HEK293T (cell line): ENCODE measurements at regions not wholly inside any gene's neighbourhood (a gene's known extent, or its start where the extent isn't known, plus 50 kb on each side); places are given as distances from the start of the nearest gene placed in this dataset.
"Not testable (repeated sequence)": the region's sequence is repeated elsewhere in the genome, so short reads cannot be mapped to it uniquely, and the experiment has no call there.

Experiments used
- CTCF ChIA-PET: fragments of 350-600 bp; formaldehyde crosslinking; extraction: SDS; loops from one replicate; lab custom pipeline; 2021; ENCODE audit warnings: antibody characterized with exemption, inconsistent platforms; lab: Yijun Ruan, JAX
- POLR2A ChIA-PET: fragments of 350-600 bp; formaldehyde crosslinking; extraction: SDS; loops from one replicate; lab custom pipeline; 2020; ENCODE audit warnings: antibody characterized with exemption, inconsistent platforms; lab: Yijun Ruan, JAX
- DNase-seq: peaks from one replicate; pipeline ENCODE4 v3.0.0; 2012; ENCODE audit warnings: mixed read lengths; ENCODE audit errors: extremely low spot score
- ARNT ChIP-seq: fragments of 450-650 bp; IDR thresholded peaks from 2 replicates; pipeline ENCODE4 v1.6.1; 2017; ENCODE audit warnings: mild to moderate bottlenecking
- BHLHE40 ChIP-seq: fragments of 450-650 bp; IDR thresholded peaks from 2 replicates; pipeline ENCODE4 v1.6.1; 2016; ENCODE audit warnings: mild to moderate bottlenecking, moderate library complexity, borderline replicate concordance
- CTBP1 ChIP-seq: fragments of 450-650 bp; IDR thresholded peaks from 2 replicates; pipeline ENCODE4 v1.6.1; 2016; ENCODE audit warnings: borderline replicate concordance
- ELF4 ChIP-seq: fragments of 450-650 bp; IDR thresholded peaks from 2 replicates; pipeline ENCODE4 v1.6.1; 2017; ENCODE audit warnings: antibody characterized with exemption
- FOXA1 ChIP-seq: fragments of 450-650 bp; IDR thresholded peaks from 2 replicates; pipeline ENCODE4 v1.6.1; 2016; ENCODE audit warnings: mild to moderate bottlenecking
- FOXK2 ChIP-seq: fragments of 450-650 bp; IDR thresholded peaks from 2 replicates; pipeline ENCODE4 v1.6.1; 2016; ENCODE audit warnings: mild to moderate bottlenecking
- FOXM1 ChIP-seq: fragments of 450-650 bp; IDR thresholded peaks from 2 replicates; pipeline ENCODE4 v1.6.1; 2017; ENCODE audit warnings: mild to moderate bottlenecking, borderline replicate concordance
- HDGF ChIP-seq: fragments of 450-650 bp; IDR thresholded peaks from 2 replicates; pipeline ENCODE4 v1.6.1; 2017; ENCODE audit warnings: antibody characterized with exemption, borderline replicate concordance
- L3MBTL2 ChIP-seq: fragments of 450-650 bp; conservative IDR thresholded peaks from 2 replicates; pipeline ENCODE4 v1.6.1; 2016; ENCODE audit warnings: mild to moderate bottlenecking
- LEF1 ChIP-seq: fragments of 450-650 bp; IDR thresholded peaks from 2 replicates; pipeline ENCODE4 v1.6.1; 2017; ENCODE audit warnings: mild to moderate bottlenecking, borderline replicate concordance
- NFRKB ChIP-seq: fragments of 450-650 bp; IDR thresholded peaks from 2 replicates; pipeline ENCODE4 v1.6.1; 2016; ENCODE audit warnings: mild to moderate bottlenecking, moderate library complexity
- SP1 ChIP-seq: fragments of 450-650 bp; IDR thresholded peaks from 2 replicates; pipeline ENCODE4 v1.6.1; 2017
- SUZ12 ChIP-seq: fragments of 450-650 bp; IDR thresholded peaks from 2 replicates; pipeline ENCODE4 v1.6.1; 2016; ENCODE audit warnings: mild to moderate bottlenecking
- TARDBP ChIP-seq: fragments of 450-650 bp; IDR thresholded peaks from 2 replicates; pipeline ENCODE4 v1.6.1; 2016
- ZNF384 ChIP-seq: fragments of 450-650 bp; IDR thresholded peaks from 2 replicates; pipeline ENCODE4 v1.6.1; 2016
- TF ChIP-seq, protein P1 (sequence below): fragments of 450-650 bp; IDR thresholded peaks from 2 replicates; pipeline ENCODE4 v1.6.1; 2016

DNA sequence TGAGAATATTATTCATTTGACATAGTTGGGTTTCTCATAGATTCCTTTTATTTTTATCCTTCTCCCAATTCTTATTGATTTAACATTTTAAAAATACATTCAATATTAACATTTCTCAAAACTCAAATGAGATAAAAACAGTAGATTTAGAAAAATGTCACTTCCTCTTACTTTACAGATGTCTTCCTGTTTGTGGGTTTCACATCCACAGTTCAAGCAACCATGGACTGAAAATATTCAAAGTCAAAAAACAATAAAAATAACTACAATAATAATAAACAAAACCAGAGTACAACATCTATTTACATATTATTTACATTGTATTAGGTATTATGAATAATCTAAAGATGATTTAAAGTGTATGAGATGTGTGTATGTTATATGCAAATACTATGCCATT lies 111.3 kb upstream of the SLC16A7 start:
- TF ChIP-seq CTBP1 (no peak), FOXM1 (no peak), L3MBTL2 (no peak), TARDBP (no peak), LEF1 (no peak), HDGF (no peak), ARNT (no peak), ZNF384 (no peak)
- TF ChIP-seq, protein P1, sequence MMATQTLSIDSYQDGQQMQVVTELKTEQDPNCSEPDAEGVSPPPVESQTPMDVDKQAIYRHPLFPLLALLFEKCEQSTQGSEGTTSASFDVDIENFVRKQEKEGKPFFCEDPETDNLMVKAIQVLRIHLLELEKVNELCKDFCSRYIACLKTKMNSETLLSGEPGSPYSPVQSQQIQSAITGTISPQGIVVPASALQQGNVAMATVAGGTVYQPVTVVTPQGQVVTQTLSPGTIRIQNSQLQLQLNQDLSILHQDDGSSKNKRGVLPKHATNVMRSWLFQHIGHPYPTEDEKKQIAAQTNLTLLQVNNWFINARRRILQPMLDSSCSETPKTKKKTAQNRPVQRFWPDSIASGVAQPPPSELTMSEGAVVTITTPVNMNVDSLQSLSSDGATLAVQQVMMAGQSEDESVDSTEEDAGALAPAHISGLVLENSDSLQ, result no peak
- ChIA-PET CTCF (no interaction called here), POLR2A (no interaction called here)
- DNase-seq, result no peak

DNA sequence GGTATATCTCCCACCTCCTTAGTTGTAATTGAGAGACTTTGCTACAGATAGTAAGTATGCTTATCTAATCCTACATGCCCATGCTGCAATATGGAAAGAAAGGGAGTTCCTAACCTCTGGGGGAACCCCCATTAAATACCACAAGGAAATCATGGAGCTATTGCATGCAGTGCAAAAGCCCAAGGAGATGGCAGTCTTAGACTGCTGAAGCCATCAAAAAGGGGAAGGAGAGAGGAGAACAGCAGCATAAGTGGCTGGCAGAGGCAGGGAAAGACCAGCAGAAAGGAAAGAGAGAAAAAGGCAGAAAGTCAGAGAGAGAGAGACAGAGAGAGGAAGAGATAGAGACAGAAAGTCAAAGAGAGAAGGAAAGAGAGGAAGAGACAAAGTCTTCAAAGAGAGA lies 121.6 kb upstream of the SLC16A7 start:
- CTCF ChIA-PET, POLR2A ChIA-PET, DNase-seq: not testable (repeated sequence)

- DNase-seq, result no peak
- TF ChIP-seq LEF1, result no peak
- no peak for TF ChIP-seq NFRKB
- TF ChIP-seq CTBP1, result no peak
- TF ChIP-seq SUZ12, result no peak
- TF ChIP-seq, protein P1, result no peak
- CTCF ChIA-PET, result no interaction called here
- POLR2A ChIA-PET, result no interaction called here
These were observed 123.6 kb upstream of the SLC16A7 start for GRCh38 chr12:59472273-59472672.

DNA sequence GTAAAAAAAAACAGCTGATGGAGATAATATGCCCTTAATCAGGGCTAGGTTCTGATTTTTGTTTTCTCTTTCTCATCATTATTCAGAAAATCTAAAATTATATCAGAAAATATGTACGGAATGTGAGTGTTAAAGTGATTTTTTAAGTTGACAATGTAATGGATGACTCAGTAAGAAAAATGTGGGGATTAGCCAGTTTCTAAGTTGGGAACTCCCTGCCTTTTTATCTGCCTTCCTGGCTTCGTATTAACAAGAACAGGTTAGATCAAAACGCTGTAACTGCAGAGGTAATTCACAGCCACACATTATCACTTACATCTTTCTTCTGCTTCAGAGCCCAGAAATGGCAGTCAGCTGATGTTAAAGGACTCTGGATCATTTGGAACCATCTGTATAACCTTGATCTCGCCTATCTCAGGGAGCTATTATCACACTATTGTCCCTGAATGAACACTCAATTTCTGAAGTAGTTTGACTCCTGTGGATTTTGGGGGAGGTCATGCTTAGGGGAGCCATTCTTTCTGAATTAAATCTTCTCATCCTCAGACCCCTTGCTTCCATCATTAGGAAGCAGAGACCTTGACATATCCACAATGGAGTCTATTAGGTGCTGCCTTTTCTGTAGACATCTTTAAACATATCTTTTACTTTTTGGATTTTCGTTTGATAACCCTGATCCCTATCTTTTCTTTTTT lies 135.7 kb upstream of the SLC16A7 start:
- DNase-seq, result no peak
- CTCF ChIA-PET, result no interaction called here
- no peak for TF ChIP-seq ARNT
- TF ChIP-seq FOXK2, result no peak
- no peak for TF ChIP-seq SP1
- no peak for TF ChIP-seq FOXM1
- TF ChIP-seq TARDBP, result no peak
- no peak for TF ChIP-seq BHLHE40
- TF ChIP-seq FOXA1, result no peak
- no peak for TF ChIP-seq ELF4
- no peak for TF ChIP-seq HDGF
- no peak for TF ChIP-seq ZNF384
- TF ChIP-seq LEF1, result no peak
- TF ChIP-seq L3MBTL2, result no peak
- POLR2A ChIA-PET, result no interaction called here

- TF ChIP-seq NFRKB (no peak), L3MBTL2 (no peak), ZNF384 (no peak), FOXM1 (no peak), FOXK2 (no peak), ELF4 (no peak), FOXA1 (no peak), ARNT (no peak), TARDBP (no peak), SP1 (no peak), CTBP1 (no peak), BHLHE40 (no peak)
- TF ChIP-seq, protein P1, result no peak
- ChIA-PET POLR2A (no interaction called here), CTCF (no interaction called here)
- no peak for DNase-seq
These were observed 142.4 kb upstream of the SLC16A7 start for GRCh38 chr12:59453475-59453874.

GRCh38 chr12:59452746-59453145 lies 143.1 kb upstream of the SLC16A7 start:
- TF ChIP-seq FOXK2 (no peak), ZNF384 (no peak), BHLHE40 (no peak)
- CTCF ChIA-PET, result no interaction called here

DNA sequence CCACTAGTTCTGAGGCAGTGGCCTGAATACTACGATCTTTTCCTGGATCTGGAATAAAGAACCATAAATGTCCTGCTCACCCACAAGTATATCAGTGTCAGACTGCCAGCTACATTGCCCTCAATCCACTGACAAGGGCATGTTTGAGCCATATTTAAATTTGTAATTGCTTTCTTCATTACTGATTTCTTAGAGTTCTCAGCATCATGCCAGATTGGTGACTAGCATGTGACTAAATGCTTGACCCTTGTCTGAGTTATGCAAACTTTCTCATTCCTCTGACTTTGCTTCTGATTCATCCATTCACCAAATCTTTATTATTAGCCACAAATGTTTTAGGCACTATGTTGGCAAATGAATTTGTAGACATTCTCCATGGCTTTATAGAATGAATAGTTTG lies 143.6 kb upstream of the SLC16A7 start:
- POLR2A ChIA-PET, result no interaction called here
- TF ChIP-seq ARNT, result no peak
- TF ChIP-seq TARDBP, result no peak
- TF ChIP-seq LEF1, result no peak
- TF ChIP-seq BHLHE40, result no peak
- no peak for TF ChIP-seq ELF4
- no peak for TF ChIP-seq FOXK2
- TF ChIP-seq, protein P1, result no peak
- TF ChIP-seq CTBP1, result no peak
- TF ChIP-seq FOXM1, result no peak
- TF ChIP-seq SUZ12, result no peak
- no peak for TF ChIP-seq SP1
- TF ChIP-seq NFRKB, result no peak
- CTCF ChIA-PET, result no interaction called here
- DNase-seq, result no peak

More at GRCh38 chr12:59452746-59453145, 143.1 kb upstream of the SLC16A7 start:
- POLR2A ChIA-PET, result no interaction called here
- no peak for DNase-seq
